GM18520 (cell line): ENCODE measurements at regions not wholly inside any gene's neighbourhood (a gene's known extent, or its start where the extent isn't known, plus 50 kb on each side); places are given as distances from the start of the nearest gene placed in this dataset.

Experiments used
- ATAC-seq: cut with Tn5 transposase; IDR thresholded peaks from one replicate; pipeline ENCODE4 v1.9.1; 2021; ENCODE audit not compliant: unreplicated experiment

- ATAC-seq, result no peak
Measured at GRCh38 chr1:219523411-219523810, 89.5 kb downstream of the ZC3H11B start.

- ATAC-seq, result no peak
Measured at GRCh38 chr1:219521325-219521724, 91.6 kb downstream of the ZC3H11B start.

GRCh38 chr1:219520241-219520640 is 92.7 kb downstream of the ZC3H11B start:
- ATAC-seq, result no peak

- ATAC-seq, result no peak
Measured at GRCh38 chr1:219518907-219519248, 94.0 kb downstream of the ZC3H11B start.

GRCh38 chr1:219518168-219518906 is 94.6 kb downstream of the ZC3H11B start:
- ATAC-seq, result no peak

- ATAC-seq, result no peak
Measured at GRCh38 chr1:219517031-219517430, 95.9 kb downstream of the ZC3H11B start.

GRCh38 chr1:219514728-219515127 is 98.2 kb downstream of the ZC3H11B start:
- no peak for ATAC-seq

GRCh38 chr1:219507437-219507836 is 105.5 kb downstream of the ZC3H11B start:
- ATAC-seq, result no peak

GRCh38 chr1:219506936-219507335 is 106.0 kb downstream of the ZC3H11B start:
- ATAC-seq, result no peak

GRCh38 chr1:219506473-219506899 is 106.4 kb downstream of the ZC3H11B start:
- no peak for ATAC-seq

- no peak for ATAC-seq
Measured at GRCh38 chr1:219505886-219506285, 107.0 kb downstream of the ZC3H11B start.

GRCh38 chr1:219503604-219504003 is 109.3 kb downstream of the ZC3H11B start:
- ATAC-seq, result no peak

GRCh38 chr1:219500327-219500897 is 112.5 kb downstream of the ZC3H11B start:
- no peak for ATAC-seq

- ATAC-seq, result no peak
Measured at GRCh38 chr1:219498666-219499065, 114.2 kb downstream of the ZC3H11B start.

GRCh38 chr1:219495737-219496408 is 117.0 kb downstream of the ZC3H11B start:
- no peak for ATAC-seq

GRCh38 chr1:219492717-219493116 is 120.2 kb downstream of the ZC3H11B start:
- ATAC-seq, result no peak

- no peak for ATAC-seq
Measured at GRCh38 chr1:219490566-219490965, 122.3 kb downstream of the ZC3H11B start.

GRCh38 chr1:219489636-219490035 is 123.3 kb downstream of the ZC3H11B start:
- no peak for ATAC-seq

- ATAC-seq, result no peak
Measured at GRCh38 chr1:219488275-219488674, 124.6 kb downstream of the ZC3H11B start.

GRCh38 chr1:219483530-219483929 is 129.4 kb downstream of the ZC3H11B start:
- no peak for ATAC-seq

- no peak for ATAC-seq
Measured at GRCh38 chr1:219480011-219480410, 132.9 kb downstream of the ZC3H11B start.

GRCh38 chr1:219478811-219479210 is 134.1 kb downstream of the ZC3H11B start:
- ATAC-seq, result no peak
